Heart right ventricle (tissue), 16 donors: ENCODE measurements at regions not wholly inside any gene's neighbourhood (a gene's known extent, or its start where the extent isn't known, plus 50 kb on each side); places are given as distances from the start of the nearest gene placed in this dataset.
"Not testable (repeated sequence)": the region's sequence is repeated elsewhere in the genome, so short reads cannot be mapped to it uniquely, and the experiment has no call there.

Experiments used
- ATAC-seq, 8 donors: fragments of 200-7000 bp; cut with Tn5 transposase; one replicate each; pipeline ENCODE4 v1.9.1; 2020; ENCODE audit warnings: mild to moderate bottlenecking in 8 of 8, moderate library complexity in 8 of 8, moderate number of reproducible peaks in 1 of 8
- DNase-seq, 2 donors: peaks; one replicate each; pipeline ENCODE4 v3.0.0-alpha.2; 2020
- H3K27ac ChIP-seq, 10 donors: fragments of 200-600 bp; sonication (generic) in 2 of 10; one replicate each; pipeline versions ENCODE4 v1.5.0 to v1.8.0; 2020 to 2022; ENCODE audit warnings: mild to moderate bottlenecking in 3 of 10
- H3K27me3 ChIP-seq, 7 donors: fragments of 200-600 bp; one replicate each; pipeline ENCODE4 v1.8.0; 2021 to 2022; ENCODE audit warnings: mild to moderate bottlenecking in 2 of 7
- H3K36me3 ChIP-seq, 9 donors: fragments of 200-600 bp; sonication (generic) in 1 of 9; one replicate each; pipeline versions ENCODE4 v1.5.0 to v1.8.0; 2020 to 2022; ENCODE audit warnings: mild to moderate bottlenecking in 2 of 9
- H3K4me1 ChIP-seq, 9 donors: fragments of 200-600 bp; sonication (generic) in 1 of 9; one replicate each; pipeline versions ENCODE4 v1.5.0 to v1.8.0; 2020 to 2022; ENCODE audit warnings: mild to moderate bottlenecking in 4 of 9
- H3K4me3 ChIP-seq, 10 donors: fragments of 200-600 bp; sonication (generic) in 2 of 10; one replicate each; pipeline versions ENCODE4 v1.5.0 to v1.8.0; 2020 to 2022; ENCODE audit warnings: mild to moderate bottlenecking in 7 of 10, moderate library complexity in 2 of 10
- H3K9me3 ChIP-seq, 11 donors: fragments of 200-600 bp in 10 of 11; sonication (generic) in 2 of 11; one replicate each; pipeline versions ENCODE4 v1.5.0 to v1.8.0; 2013 to 2022; ENCODE audit warnings: mild to moderate bottlenecking in 2 of 11, control low read depth in 1 of 11, moderate library complexity in 1 of 11
- WGBS, 2 donors: extraction: QIAGEN DNeasy Blood & Tissue Kit; methylation state at CpG; one replicate each; pipeline ENCODE4 v1.1.7; 2013; ENCODE audit warnings: inconsistent platforms in 1 of 2; 5-methylcytosine and 5-hydroxymethylcytosine counted together
- intact Hi-C, 10 donors: fragments of 100-400 bp; cut with DNase I; formaldehyde crosslinking; loops; one replicate each; pipeline versions ENCODE4 v1.11.1 to v1.14.2; 2022
- TF ChIP-seq, protein P1 (sequence below), 9 donors: fragments of 200-600 bp; sonication (generic) in 2 of 9; IDR thresholded peaks; one replicate each; pipeline versions ENCODE4 v1.5.0 to v1.8.0; 2021 to 2022; ENCODE audit warnings: antibody characterized with exemption in 9 of 9, mild to moderate bottlenecking in 5 of 9, moderate library complexity in 1 of 9
- donor health status: Arrhythmogenic right ventricular cardiomyopathy.
- donor health status: ischemic (EF 13 %, LVEDD 7.1; RV severe dilation, severe dysfunction).
- donor health status: healthy with polysubstance abuse.
- donor health status: DM: no; HTN: yes; CAD: no.
- donor health status: DM: no; HTN: no; CAD: no.
- donor health status: ischemic (EF 25% LVEDD 6.9; RV normal size, moderate dysfunction).
- donor health status: ischemic (EF 25% LVEDD 5.7; RV mildly dilated, moderate dysfunction).
- donor health status: healthy.
- donor health status: DM: yes; HTN: yes; CAD: no.
- donor health status: Ischemic cardiomyopathy.
- donor health status: ischemic (EF 35%, LVEDD 5.7; RV mildly dilated, moderate dysfunction).
- donor health status: nonischemic (EF 11% LVEDD 7.7; RV severe dilation, severe dysfunction).
- donor health status: DM: yes; HTN: yes; CAD: no.
- donor health status: PGD.
- donor health status: ischemic (EF 29% LVEDD 5.4; RV normal size, mild dysfunction).
- donor health status: nonischemic (EF 23%, LVEDD 6.1; RV moderate dilation, normal function).

DNA sequence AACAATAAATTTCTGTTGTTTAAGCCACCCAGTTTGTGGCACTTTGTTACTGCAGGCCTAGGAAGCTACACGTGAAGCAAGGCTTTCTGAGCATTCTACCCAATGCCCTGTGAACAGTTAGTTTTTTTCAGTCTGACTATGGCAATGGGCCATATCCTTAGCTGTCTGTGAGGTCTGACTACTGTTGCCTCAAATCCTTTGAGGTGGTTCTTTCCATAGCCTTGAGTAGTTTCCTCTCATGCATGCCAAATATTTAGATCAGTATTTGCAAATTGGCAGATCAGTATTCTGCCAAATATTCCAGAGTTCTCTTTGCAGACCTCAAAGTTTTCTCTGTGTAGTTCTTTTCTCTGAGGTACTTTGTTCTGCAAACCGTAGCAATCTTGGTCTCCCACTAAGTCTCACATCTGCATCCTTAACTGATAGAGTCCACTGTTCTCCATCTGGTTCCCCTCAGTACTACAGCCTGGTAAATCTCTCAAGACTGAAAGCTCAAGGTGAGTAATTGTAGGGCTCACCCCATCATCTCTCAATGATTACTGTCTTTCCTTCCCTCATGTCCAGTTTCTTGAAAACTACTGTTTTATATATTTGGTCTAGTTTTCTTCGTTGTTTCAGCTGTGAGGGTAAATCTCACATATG is 984.9 kb upstream of the INTU start:
- no peaks in the 10 kb centered on the region for H3K9me3 ChIP-seq
- no peak for DNase-seq
- no peak overlapping the region for H3K27ac ChIP-seq
- H3K36me3 ChIP-seq, result no peaks in the 10 kb centered on the region
- no peaks in the 10 kb centered on the region for H3K4me1 ChIP-seq
- no peak for ATAC-seq
- TF ChIP-seq, protein P1, sequence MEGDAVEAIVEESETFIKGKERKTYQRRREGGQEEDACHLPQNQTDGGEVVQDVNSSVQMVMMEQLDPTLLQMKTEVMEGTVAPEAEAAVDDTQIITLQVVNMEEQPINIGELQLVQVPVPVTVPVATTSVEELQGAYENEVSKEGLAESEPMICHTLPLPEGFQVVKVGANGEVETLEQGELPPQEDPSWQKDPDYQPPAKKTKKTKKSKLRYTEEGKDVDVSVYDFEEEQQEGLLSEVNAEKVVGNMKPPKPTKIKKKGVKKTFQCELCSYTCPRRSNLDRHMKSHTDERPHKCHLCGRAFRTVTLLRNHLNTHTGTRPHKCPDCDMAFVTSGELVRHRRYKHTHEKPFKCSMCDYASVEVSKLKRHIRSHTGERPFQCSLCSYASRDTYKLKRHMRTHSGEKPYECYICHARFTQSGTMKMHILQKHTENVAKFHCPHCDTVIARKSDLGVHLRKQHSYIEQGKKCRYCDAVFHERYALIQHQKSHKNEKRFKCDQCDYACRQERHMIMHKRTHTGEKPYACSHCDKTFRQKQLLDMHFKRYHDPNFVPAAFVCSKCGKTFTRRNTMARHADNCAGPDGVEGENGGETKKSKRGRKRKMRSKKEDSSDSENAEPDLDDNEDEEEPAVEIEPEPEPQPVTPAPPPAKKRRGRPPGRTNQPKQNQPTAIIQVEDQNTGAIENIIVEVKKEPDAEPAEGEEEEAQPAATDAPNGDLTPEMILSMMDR (IDR thresholded peaks at IDR 0.05), result no peak
- intact Hi-C loops, result no loop called here
- H3K27me3 ChIP-seq, result no peaks in the 10 kb centered on the region
- WGBS, 2 donors, result 70 to 77% methylated on average over 3 of the region's 3 CpGs
- no peak overlapping the region for H3K4me3 ChIP-seq

DNA sequence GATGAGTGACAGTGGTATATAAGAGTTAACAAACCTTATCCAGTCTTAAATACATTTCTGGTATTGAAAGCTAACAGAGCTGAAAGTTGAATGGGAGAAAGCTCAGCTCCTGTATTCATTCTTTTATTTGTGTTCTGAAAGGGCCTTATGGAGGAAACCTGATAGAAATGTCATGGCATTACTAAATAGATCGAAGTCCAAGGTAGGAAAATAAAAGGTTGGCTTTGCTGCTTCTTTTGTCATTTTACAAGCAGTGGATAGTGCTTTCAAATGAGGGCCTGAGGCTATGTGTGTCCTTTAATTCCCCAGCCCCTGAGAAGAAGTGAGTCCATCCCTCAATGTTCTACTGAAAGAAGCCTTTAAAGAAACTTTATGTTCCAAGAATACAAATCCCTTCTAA is 974.3 kb upstream of the INTU start:
- ATAC-seq, result no peak
- 82 to 84% methylated on average over 1 of the region's 1 CpG for WGBS, 2 donors
- H3K4me1 ChIP-seq, result peaks cover 0 to 6% (median 0%) of the 10 kb centered on the region in 9 donors
- no peak overlapping the region for H3K27ac ChIP-seq
- H3K4me3 ChIP-seq, result no peak overlapping the region
- TF ChIP-seq, protein P1 (IDR thresholded peaks at IDR 0.05), result no peak
- intact Hi-C loops, result loop anchor here in 1 of 10 donors (10.0 kb wide), 1 partner anchor 236 kb away; no protein-coding TSS in a partner anchor
- no peaks in the 10 kb centered on the region for H3K36me3 ChIP-seq
- no peaks in the 10 kb centered on the region for H3K9me3 ChIP-seq
- no peaks in the 10 kb centered on the region for H3K27me3 ChIP-seq
- no peak for DNase-seq

DNA sequence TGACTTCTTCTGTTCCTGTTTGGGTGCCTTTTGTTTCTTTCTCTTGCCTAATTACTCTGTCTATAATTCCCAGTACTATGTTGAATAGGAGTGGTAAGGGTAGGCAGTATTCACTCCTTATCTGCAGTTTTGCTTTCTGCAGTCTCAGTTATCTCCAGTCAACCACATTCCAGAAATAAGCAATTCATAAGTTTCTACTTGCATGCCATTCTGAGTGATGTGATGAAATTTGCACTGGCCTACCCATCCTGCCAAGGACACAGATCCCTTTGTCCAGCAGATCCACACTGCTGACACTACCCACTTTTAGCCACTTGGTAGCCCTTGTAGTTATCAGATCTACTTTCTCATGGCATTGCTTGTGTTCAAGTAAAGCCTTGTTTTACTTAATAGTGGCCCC is 971.6 kb upstream of the INTU start:
- DNase-seq (no peak), ATAC-seq (peak in 1 of 8 donors; percentile 33)
- intact Hi-C loops, result no loop called here
- Histone ChIP-seq H3K4me1 (peaks cover 0 to 6% (median 0%) of the 10 kb centered on the region in 9 donors), H3K27me3 (no peaks in the 10 kb centered on the region), H3K27ac (no peak overlapping the region), H3K36me3 (no peaks in the 10 kb centered on the region), H3K9me3 (peaks cover 0 to 20% (median 0%) of the 10 kb centered on the region in 11 donors), H3K4me3 (no peak overlapping the region)
- TF ChIP-seq, protein P1 (IDR thresholded peaks at IDR 0.05), result no peak

DNA sequence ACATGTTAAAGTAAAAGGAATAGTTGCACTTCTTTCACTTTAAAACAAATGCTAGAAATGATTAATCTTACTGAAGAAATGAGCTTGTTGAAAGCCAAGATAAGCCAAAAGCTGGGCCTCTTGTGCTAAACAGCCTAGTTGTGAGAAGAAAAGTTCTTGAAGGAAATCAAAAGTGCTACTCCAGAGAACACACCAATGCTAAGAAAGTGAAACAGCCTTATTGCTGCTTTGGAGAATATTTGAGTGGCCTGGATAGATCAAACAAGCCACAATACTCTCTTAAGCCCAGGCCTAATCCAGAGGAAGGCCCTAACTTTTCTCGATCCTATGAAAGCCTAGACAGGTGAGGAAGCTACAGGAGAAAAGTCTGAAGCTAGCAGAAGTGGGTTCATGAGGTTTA is 967.9 kb upstream of the INTU start:
- ATAC-seq, result no peak
- no peaks in the 10 kb centered on the region for H3K27me3 ChIP-seq
- no peak overlapping the region for H3K27ac ChIP-seq
- no peaks in the 10 kb centered on the region for H3K36me3 ChIP-seq
- intact Hi-C loops, result no loop called here
- TF ChIP-seq, protein P1 (IDR thresholded peaks at IDR 0.05), result no peak
- no peak overlapping the region for H3K4me3 ChIP-seq
- WGBS, 2 donors, result 84 to 97% methylated on average over 1 of the region's 1 CpG
- H3K4me1 ChIP-seq, result peaks cover 0 to 6% (median 0%) of the 10 kb centered on the region in 9 donors
- no peak for DNase-seq
- H3K9me3 ChIP-seq, result peaks cover 0 to 23% (median 0%) of the 10 kb centered on the region in 11 donors

DNA sequence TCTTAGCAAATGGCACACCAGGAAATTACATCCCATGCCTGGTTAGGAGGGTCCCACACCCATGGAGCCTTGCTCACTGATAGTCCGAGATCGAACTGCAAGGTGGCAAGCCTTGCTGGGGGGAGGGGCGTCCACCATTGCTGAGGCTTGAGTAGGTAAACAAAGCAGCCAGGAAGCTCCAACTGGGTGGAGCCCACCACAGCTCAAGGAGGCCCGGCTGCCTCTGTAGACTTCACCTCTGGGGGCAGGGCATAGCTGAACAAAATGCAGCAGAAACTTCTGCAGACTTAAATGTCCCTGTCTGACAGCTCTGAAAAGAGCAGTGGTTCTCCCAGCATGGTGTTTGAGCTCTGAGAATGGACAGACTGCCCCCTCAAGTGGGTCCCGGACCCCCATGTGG is 962.7 kb upstream of the INTU start:
- H3K27me3 ChIP-seq, H3K4me3 ChIP-seq, intact Hi-C loops, H3K4me1 ChIP-seq, H3K36me3 ChIP-seq, H3K27ac ChIP-seq, DNase-seq, ATAC-seq: not testable (repeated sequence)
- peaks cover 0 to 15% (median 0%) of the 10 kb centered on the region in 11 donors for H3K9me3 ChIP-seq
- 81 to 88% methylated on average over 5 of the region's 5 CpGs for WGBS, 2 donors
